C4-2B (cell line): ENCODE measurements at regions not wholly inside any gene's neighbourhood (a gene's known extent, or its start where the extent isn't known, plus 50 kb on each side); places are given as distances from the start of the nearest gene placed in this dataset.
"Not testable (repeated sequence)": the region's sequence is repeated elsewhere in the genome, so short reads cannot be mapped to it uniquely, and the experiment has no call there.

Source experiments
- H3K27ac ChIP-seq: fragments of 450-650 bp; 2 replicates; pipeline ENCODE4 v1.5.1; 2017
- ZFX ChIP-seq: fragments of 450-650 bp; IDR thresholded peaks from 2 replicates; pipeline ENCODE4 v1.6.1; 2017
- TF ChIP-seq, protein P1 (sequence below): fragments of 450-650 bp; conservative IDR thresholded peaks from 2 replicates; pipeline ENCODE4 v1.5.1; 2017; ENCODE audit warnings: mild to moderate bottlenecking

DNA sequence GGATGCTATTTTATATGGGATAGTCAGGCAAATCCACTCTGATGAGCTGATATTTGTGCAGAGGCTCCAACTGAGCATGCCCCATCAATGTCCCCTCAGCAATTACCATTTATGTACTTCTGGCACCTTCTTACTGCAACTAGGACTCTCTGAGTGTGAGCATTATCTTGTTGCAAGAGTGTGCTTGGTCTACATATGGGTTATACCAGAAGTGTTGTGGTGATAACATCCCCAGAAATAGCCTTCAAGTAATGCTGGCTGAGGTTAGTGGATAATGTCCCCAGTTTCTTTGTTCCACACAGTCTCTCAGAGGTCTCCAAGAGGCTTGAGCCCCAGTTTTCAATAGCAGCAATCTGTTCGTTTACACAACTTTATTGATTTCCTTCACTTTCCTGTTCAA is 408.6 kb downstream of the JRKL start:
- no peak overlapping the region for H3K27ac ChIP-seq
- no peak for TF ChIP-seq ZFX
- TF ChIP-seq, protein P1, sequence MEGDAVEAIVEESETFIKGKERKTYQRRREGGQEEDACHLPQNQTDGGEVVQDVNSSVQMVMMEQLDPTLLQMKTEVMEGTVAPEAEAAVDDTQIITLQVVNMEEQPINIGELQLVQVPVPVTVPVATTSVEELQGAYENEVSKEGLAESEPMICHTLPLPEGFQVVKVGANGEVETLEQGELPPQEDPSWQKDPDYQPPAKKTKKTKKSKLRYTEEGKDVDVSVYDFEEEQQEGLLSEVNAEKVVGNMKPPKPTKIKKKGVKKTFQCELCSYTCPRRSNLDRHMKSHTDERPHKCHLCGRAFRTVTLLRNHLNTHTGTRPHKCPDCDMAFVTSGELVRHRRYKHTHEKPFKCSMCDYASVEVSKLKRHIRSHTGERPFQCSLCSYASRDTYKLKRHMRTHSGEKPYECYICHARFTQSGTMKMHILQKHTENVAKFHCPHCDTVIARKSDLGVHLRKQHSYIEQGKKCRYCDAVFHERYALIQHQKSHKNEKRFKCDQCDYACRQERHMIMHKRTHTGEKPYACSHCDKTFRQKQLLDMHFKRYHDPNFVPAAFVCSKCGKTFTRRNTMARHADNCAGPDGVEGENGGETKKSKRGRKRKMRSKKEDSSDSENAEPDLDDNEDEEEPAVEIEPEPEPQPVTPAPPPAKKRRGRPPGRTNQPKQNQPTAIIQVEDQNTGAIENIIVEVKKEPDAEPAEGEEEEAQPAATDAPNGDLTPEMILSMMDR, result no peak

DNA sequence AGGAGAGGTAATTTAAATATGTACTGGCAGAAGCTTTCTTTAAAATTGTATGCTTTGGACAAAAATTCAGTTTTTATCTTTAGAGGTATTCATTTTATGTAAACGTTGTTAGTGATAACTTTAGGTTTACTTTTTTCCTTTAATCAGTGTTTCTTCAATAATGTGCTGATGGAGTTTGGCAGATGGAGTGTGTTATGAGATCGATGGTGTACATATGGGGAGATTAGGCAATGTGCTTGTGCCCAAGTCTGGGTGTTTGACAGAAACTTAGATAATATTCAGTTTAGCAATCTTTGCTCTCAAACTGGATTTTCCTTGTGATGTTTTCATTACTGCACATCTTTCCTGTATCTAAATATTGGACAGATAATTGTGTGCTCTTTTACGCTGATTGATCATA is 425.4 kb downstream of the JRKL start:
- TF ChIP-seq, protein P1, result no peak
- TF ChIP-seq ZFX, result no peak
- H3K27ac ChIP-seq, result no peak overlapping the region

DNA sequence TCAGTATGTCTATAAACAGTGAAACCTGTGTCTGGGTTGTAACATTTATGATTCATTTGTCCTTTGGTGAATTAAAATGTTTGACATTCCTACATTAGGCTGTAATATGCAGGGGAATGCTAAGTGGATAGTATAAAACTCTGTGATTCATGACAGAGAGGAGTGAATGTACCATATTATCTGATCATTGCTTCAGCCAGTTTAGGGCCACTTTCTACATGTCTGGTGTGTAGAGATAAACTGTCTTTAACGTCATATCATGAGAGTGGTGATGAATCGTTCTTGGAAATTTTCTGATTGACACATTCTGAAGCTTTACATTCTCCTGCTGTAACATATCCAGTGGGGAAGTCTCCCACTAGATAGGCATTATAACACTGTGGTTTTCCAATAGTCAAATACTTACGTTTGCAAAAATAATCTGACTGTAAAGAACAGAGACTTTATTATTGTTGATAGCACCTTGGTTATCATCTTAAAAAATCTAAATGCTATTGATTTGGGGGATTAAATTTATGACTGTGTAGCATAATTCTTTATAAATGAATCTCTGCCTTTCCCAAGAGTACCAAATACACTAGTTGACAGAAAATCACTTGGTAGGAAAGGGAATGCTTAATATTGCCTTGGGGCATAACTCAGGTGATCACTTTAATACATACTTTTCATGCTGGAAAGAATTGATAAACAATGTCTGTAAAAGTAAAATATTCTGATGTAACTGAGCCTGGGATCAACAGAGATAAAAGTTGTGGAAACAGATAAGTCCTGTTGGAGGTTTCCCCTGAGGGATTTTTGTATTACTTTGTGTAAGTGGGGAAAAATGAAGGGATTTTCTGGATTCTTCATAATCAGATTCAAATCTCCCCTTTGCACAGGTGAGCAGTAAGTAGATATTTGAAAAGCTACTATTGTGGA is 427.9 kb downstream of the JRKL start:
- H3K27ac ChIP-seq, result no peak overlapping the region
- no peak for TF ChIP-seq ZFX
- TF ChIP-seq, protein P1, result no peak

DNA sequence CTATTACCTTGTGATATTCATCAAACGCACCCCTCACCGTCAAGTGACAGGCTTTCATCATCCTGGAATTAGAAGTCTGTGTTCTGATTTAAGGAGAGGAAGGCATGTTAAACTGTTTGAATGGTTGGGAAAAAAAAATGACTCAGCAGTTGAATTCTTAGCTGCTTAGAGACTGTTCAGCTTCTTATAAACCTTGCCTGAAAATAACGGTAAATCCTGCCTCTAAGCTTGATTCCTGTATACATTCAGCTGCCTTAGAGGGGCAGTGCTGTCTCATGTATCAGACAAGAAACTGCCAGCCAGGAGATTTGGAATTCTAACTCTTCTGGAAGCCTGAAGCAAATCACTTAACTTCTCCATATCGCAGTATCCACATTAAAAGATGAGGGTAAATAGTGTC is 437.4 kb downstream of the JRKL start:
- no peak overlapping the region for H3K27ac ChIP-seq
- no peak for TF ChIP-seq ZFX
- TF ChIP-seq, protein P1, result peak; percentile 39

DNA sequence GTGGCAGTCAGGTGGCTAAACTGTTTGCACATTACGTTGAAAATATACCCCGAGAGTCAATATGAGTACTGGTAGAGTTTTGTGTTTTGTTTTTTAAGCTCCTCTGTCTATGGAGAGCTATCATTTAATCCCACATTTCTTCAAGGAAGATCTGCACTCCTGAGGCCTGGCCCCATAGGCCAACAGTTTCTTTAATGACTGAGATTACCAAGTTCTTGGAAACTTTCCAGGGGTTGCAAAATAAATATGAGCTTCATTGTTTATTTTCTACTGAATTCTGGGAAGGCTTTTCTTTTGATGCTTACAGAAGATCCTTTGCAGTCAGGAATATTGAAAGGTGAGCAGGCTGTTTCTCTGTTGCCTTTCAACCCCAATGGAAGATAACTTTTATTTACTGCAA is 452.0 kb downstream of the JRKL start:
- no peak overlapping the region for H3K27ac ChIP-seq
- TF ChIP-seq, protein P1, result no peak
- TF ChIP-seq ZFX, result no peak

DNA sequence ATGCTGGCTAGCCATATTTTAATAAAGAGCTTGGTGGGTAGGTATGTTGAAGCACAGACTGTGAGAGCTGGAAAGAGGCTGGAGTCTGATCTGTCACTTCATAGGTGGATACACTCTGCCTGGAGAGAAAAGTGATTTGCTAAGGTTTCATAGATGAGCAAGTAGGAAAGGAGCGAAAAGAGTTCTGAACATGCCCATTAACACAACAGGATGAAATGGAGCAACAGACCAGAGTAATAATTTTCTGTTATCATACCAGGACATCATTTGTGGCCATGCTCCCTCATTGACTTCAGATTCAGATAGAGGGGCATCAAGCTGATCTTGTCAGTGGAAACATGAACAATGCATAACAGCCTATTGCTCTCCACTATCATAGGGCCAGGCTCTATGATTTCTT is 452.9 kb downstream of the JRKL start:
- H3K27ac ChIP-seq, result no peak overlapping the region
- TF ChIP-seq, protein P1, result no peak
- no peak for TF ChIP-seq ZFX

DNA sequence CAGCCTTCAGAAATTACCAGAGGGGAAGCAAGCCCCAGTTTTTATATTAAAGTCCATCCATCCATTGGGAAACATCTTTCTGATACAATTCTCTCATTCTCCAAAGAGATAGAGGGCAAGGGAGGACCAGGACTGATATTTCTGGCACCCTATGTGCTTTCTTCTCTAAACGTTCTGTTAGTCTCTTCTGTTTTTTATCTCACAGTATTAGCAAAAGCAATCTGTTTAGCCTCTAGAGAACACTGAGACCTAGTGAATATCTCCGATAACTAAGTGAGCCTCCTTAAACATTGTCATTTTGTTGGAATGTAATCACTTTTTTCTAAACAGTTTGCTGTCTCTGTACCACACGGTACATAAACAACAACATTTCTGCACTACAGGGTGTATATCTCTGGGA is 464.6 kb downstream of the JRKL start:
- no peak overlapping the region for H3K27ac ChIP-seq
- TF ChIP-seq, protein P1, result no peak
- no peak for TF ChIP-seq ZFX

DNA sequence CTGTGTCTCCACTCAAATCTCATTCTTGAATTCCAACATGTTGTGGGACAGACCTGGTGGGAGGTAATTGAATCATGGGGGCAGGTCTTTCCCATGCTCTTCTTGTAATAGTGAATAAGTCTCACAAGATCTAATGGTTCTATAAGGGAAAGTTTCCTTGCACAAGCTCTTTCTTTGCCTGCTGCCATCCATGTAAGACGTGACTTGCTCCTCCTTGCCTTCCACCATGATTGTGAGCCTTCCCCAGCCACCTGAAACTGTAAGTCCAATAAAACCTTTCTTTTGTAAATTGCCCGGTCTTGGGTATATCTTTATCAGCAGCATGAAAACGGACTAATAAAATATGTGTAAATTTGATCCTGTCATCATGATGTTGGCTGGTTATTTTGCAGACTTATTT is 471.9 kb downstream of the JRKL start:
- H3K27ac ChIP-seq, result not testable (repeated sequence)
